Ascending aorta (tissue), 2 donors: ENCODE measurements at regions not wholly inside any gene's neighbourhood (a gene's known extent, or its start where the extent isn't known, plus 50 kb on each side); places are given as distances from the start of the nearest gene placed in this dataset.

ENCODE experiments used
- DNase-seq, 2 donors: peaks; one replicate each; pipeline ENCODE4 v3.0.0-alpha.2; 2019; ENCODE audit warnings: low spot score in 2 of 2
- H3K27ac ChIP-seq, 2 donors: fragments of 200-600 bp; sonication (generic); one replicate each; pipeline ENCODE4 v1.5.1; 2016 to 2017; ENCODE audit warnings: mild to moderate bottlenecking in 1 of 2
- H3K27me3 ChIP-seq: fragments of 200-600 bp; sonication (generic); one replicate; pipeline ENCODE4 v1.5.1; 2017
- H3K36me3 ChIP-seq, 2 donors: fragments of 200-600 bp; sonication (generic); one replicate each; pipeline ENCODE4 v1.5.1; 2016
- H3K4me1 ChIP-seq, 2 donors: fragments of 200-600 bp; sonication (generic); one replicate each; pipeline ENCODE4 v1.5.1; 2016 to 2017; ENCODE audit warnings: mild to moderate bottlenecking in 1 of 2
- H3K4me3 ChIP-seq, 2 donors: fragments of 200-600 bp; sonication (generic); one replicate each; pipeline ENCODE4 v1.5.1; 2016 to 2017; ENCODE audit warnings: mild to moderate bottlenecking in 1 of 2
- H3K9me3 ChIP-seq, 2 donors: fragments of 200-600 bp; sonication (generic); one replicate each; pipeline ENCODE4 v1.5.1; 2016
- intact Hi-C: fragments of 100-400 bp; cut with DNase I; formaldehyde crosslinking; loops from one replicate; pipeline ENCODE4 v1.15.1; 2023
- TF ChIP-seq, protein P1 (sequence below), 3 experiments: fragments of 200-600 bp in 2 of 3; fragments of 450-650 bp in 1 of 3; sonication (generic) in 2 of 3; IDR thresholded peaks; one replicate each; pipeline ENCODE4 v1.5.1; 2016 to 2019; ENCODE audit warnings: antibody characterized with exemption in 3 of 3, mild to moderate bottlenecking in 1 of 3, moderate library complexity in 1 of 3

DNA sequence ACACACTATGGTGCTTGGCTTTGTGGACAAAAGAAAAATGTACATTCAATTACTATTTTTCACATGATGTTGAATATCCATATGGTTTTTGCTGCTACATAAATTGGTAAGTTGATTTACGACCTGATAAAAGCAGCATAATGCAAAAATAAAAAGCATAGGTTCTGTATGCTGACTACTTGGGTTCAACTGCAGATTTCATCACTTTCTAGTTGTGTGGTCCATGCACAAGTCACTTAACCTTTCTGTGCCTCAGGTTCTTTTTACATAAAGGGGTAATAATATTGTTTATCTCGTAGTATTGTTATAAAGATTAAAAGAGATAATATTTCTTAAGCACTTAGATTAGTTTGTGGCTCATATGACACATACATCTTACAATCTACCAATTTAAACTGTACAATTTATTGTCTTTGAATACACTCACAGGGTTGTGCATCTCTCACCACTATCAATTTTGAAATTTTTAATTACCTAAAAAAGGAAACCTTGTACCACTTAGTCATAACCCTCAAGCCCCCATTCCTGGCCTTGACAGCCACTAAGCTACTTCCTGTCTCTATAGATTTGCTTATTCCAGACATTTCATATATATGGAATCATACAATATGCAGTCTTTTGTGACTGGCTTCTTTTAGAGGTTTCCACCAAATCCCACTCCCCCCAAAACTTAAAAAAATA is 1443.9 kb downstream of the SUCLG1 start:
- Histone ChIP-seq H3K9me3 (no peaks in the 10 kb centered on the region), H3K4me3 (no peak overlapping the region), H3K4me1 (no peaks in the 10 kb centered on the region), H3K27ac (no peak overlapping the region), H3K36me3 (no peaks in the 10 kb centered on the region), H3K27me3 (no peaks in the 10 kb centered on the region)
- DNase-seq = no peak
- TF ChIP-seq, protein P1, sequence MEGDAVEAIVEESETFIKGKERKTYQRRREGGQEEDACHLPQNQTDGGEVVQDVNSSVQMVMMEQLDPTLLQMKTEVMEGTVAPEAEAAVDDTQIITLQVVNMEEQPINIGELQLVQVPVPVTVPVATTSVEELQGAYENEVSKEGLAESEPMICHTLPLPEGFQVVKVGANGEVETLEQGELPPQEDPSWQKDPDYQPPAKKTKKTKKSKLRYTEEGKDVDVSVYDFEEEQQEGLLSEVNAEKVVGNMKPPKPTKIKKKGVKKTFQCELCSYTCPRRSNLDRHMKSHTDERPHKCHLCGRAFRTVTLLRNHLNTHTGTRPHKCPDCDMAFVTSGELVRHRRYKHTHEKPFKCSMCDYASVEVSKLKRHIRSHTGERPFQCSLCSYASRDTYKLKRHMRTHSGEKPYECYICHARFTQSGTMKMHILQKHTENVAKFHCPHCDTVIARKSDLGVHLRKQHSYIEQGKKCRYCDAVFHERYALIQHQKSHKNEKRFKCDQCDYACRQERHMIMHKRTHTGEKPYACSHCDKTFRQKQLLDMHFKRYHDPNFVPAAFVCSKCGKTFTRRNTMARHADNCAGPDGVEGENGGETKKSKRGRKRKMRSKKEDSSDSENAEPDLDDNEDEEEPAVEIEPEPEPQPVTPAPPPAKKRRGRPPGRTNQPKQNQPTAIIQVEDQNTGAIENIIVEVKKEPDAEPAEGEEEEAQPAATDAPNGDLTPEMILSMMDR (IDR thresholded peaks at IDR 0.05) = no peak
- intact Hi-C loops = no loop called here

DNA sequence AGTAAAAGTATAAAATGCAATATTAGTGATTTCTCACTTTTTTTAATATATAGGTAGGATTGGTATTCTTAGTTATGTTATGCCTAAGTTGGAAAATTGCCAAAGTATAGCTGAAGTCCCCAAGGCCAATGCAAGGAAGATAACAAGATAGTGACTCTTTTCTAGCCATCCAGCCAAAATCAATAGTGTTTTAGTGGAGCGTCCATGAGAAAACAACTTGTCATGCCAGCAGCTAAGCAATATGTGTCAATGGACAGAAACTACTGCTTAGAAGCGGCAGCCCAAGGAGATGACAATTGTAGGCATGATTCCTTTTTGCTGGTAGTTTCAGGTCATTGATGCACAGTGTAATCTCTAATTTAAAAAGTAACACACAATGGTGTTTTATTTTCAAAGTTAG is 1444.6 kb downstream of the SUCLG1 start:
- Histone ChIP-seq H3K9me3 (no peaks in the 10 kb centered on the region), H3K4me3 (no peak overlapping the region), H3K36me3 (no peaks in the 10 kb centered on the region), H3K27ac (no peak overlapping the region), H3K4me1 (no peaks in the 10 kb centered on the region), H3K27me3 (no peaks in the 10 kb centered on the region)
- DNase-seq = no peak
- intact Hi-C loops = no loop called here
- TF ChIP-seq, protein P1 (IDR thresholded peaks at IDR 0.05) = no peak

GRCh38 chr2:83006961-83007360 is 1452.1 kb downstream of the SUCLG1 start:
- DNase-seq = no peak
- H3K27ac ChIP-seq = no peak overlapping the region
- no peaks in the 10 kb centered on the region for H3K27me3 ChIP-seq
- no peak overlapping the region for H3K4me3 ChIP-seq
- TF ChIP-seq, protein P1 (IDR thresholded peaks at IDR 0.05) = no peak
- H3K36me3 ChIP-seq = no peaks in the 10 kb centered on the region
- no peaks in the 10 kb centered on the region for H3K9me3 ChIP-seq
- no peaks in the 10 kb centered on the region for H3K4me1 ChIP-seq
- intact Hi-C loops = no loop called here

GRCh38 chr2:83003555-83003954 is 1455.5 kb downstream of the SUCLG1 start:
- H3K27me3 ChIP-seq = no peaks in the 10 kb centered on the region
- H3K4me1 ChIP-seq = no peaks in the 10 kb centered on the region
- DNase-seq = no peak
- TF ChIP-seq, protein P1 (IDR thresholded peaks at IDR 0.05) = no peak
- no peaks in the 10 kb centered on the region for H3K36me3 ChIP-seq
- H3K9me3 ChIP-seq = no peaks in the 10 kb centered on the region
- no peak overlapping the region for H3K4me3 ChIP-seq
- H3K27ac ChIP-seq = no peak overlapping the region
- intact Hi-C loops = no loop called here

DNA sequence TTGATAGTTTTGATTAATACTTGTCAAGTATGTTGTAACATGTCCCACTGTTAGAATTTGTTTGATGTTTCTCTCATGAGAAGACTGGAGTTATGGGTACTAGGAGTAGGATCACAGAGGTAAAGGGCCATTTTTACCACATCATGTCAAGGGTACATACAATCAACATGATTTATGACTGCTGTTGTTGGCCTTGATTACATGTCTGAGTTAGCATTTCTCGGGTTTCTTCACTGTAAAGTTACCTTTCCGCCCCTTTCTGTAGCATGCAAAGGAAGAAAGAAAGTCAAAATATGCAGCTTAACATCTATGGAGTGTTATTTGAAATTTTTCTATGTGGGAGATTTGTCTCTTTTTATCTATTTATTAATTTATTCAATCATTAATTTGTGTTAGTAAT is 1456.4 kb downstream of the SUCLG1 start:
- H3K27ac ChIP-seq = no peak overlapping the region
- no peaks in the 10 kb centered on the region for H3K36me3 ChIP-seq
- no peaks in the 10 kb centered on the region for H3K27me3 ChIP-seq
- no peaks in the 10 kb centered on the region for H3K9me3 ChIP-seq
- no peaks in the 10 kb centered on the region for H3K4me1 ChIP-seq
- TF ChIP-seq, protein P1 (IDR thresholded peaks at IDR 0.05) = no peak
- no peak overlapping the region for H3K4me3 ChIP-seq
- intact Hi-C loops = no loop called here
- DNase-seq = no peak

GRCh38 chr2:82998781-82999180 is 1460.3 kb downstream of the SUCLG1 start:
- Histone ChIP-seq H3K27me3 (no peaks in the 10 kb centered on the region), H3K27ac (no peak overlapping the region), H3K36me3 (no peaks in the 10 kb centered on the region), H3K4me1 (no peaks in the 10 kb centered on the region), H3K9me3 (no peaks in the 10 kb centered on the region), H3K4me3 (no peak overlapping the region)
- TF ChIP-seq, protein P1 (IDR thresholded peaks at IDR 0.05) = no peak
- no peak for DNase-seq
- intact Hi-C loops = no loop called here
